ENCODE measurements at regions not wholly inside any gene's neighbourhood (a gene's known extent, or its start where the extent isn't known, plus 50 kb on each side); places are given as distances from the start of the nearest gene placed in this dataset.

GRCh38 chr6:170162775-170163404 lies 128.0 kb downstream of the DLL1 start:
- no peak for FAIRE-seq
- H3K4me3 ChIP-seq (ENCODE audit: insufficient read depth, low read depth, low read length), result no peak overlapping the region
- H3K36me3 Mint-ChIP-seq (ENCODE audit: low read depth, unreplicated experiment), result no peaks in the 10 kb centered on the region
- no peaks in the 10 kb centered on the region for H4K20me1 ChIP-seq (ENCODE audit: insufficient read depth, low read length)
- no peak overlapping the region for H3K27ac ChIP-seq (ENCODE audit: low read depth, low read length)
- no peaks in the 10 kb centered on the region for H3K36me3 ChIP-seq (ENCODE audit: insufficient read depth, low read length)
- peaks cover 30% of the 10 kb centered on the region for H3K27me3 Mint-ChIP-seq (ENCODE audit: low read depth, unreplicated experiment)
- no peak for DNase-seq (ENCODE audit: low read depth)
- no peak overlapping the region for H3K9ac ChIP-seq (ENCODE audit: low read length)
- no peak overlapping the region for H2AFZ ChIP-seq (ENCODE audit: low read depth, low read length)
- TF ChIP-seq EZH2 (IDR thresholded peaks at IDR 0.05; ENCODE audit: insufficient read depth, low read length) (no peak), CTCF (IDR thresholded peaks at IDR 0.05; ENCODE audit: insufficient read depth, low read depth, low read length) (no peak)
- peaks cover 2% of the 10 kb centered on the region for H3K4me1 Mint-ChIP-seq (ENCODE audit: low read depth, unreplicated experiment)
- no peaks in the 10 kb centered on the region for H3K4me1 ChIP-seq (ENCODE audit: insufficient read depth, low read length)
- no peaks in the 10 kb centered on the region for H3K79me2 ChIP-seq (ENCODE audit: insufficient read depth, low read length)
- H3K9me3 Mint-ChIP-seq (ENCODE audit: unreplicated experiment), result peaks cover 3% of the 10 kb centered on the region
- H3K4me3 Mint-ChIP-seq (ENCODE audit: unreplicated experiment), result no peak overlapping the region
- H3K9me3 ChIP-seq (ENCODE audit: insufficient read depth, low read depth, low read length), result peaks cover 3% of the 10 kb centered on the region
- H3K27me3 ChIP-seq (ENCODE audit: insufficient read depth, low read length), result no peaks in the 10 kb centered on the region
- H3K27ac Mint-ChIP-seq (ENCODE audit: unreplicated experiment), result no peak overlapping the region
- no peak overlapping the region for H3K4me2 ChIP-seq (ENCODE audit: low read length)

- Histone ChIP-seq H4K20me1 (ENCODE audit: insufficient read depth, low read length) (no peaks in the 10 kb centered on the region), H3K27ac (ENCODE audit: low read depth, low read length) (no peak overlapping the region), H2AFZ (ENCODE audit: low read depth, low read length) (no peak overlapping the region), H3K4me2 (ENCODE audit: low read length) (no peak overlapping the region), H3K27me3 (ENCODE audit: insufficient read depth, low read length) (no peaks in the 10 kb centered on the region), H3K36me3 (ENCODE audit: insufficient read depth, low read length) (no peaks in the 10 kb centered on the region), H3K79me2 (ENCODE audit: insufficient read depth, low read length) (no peaks in the 10 kb centered on the region), H3K4me3 (ENCODE audit: insufficient read depth, low read depth, low read length) (no peak overlapping the region), H3K4me1 (ENCODE audit: insufficient read depth, low read length) (no peaks in the 10 kb centered on the region), H3K9me3 (ENCODE audit: insufficient read depth, low read depth, low read length) (peaks cover 3% of the 10 kb centered on the region), H3K9ac (ENCODE audit: low read length) (no peak overlapping the region)
- H3K4me3 Mint-ChIP-seq (ENCODE audit: unreplicated experiment), result no peak overlapping the region
- no peak overlapping the region for H3K27ac Mint-ChIP-seq (ENCODE audit: unreplicated experiment)
- peaks cover under 1% of the 10 kb centered on the region for H3K9me3 Mint-ChIP-seq (ENCODE audit: unreplicated experiment)
- peaks cover 33% of the 10 kb centered on the region for H3K27me3 Mint-ChIP-seq (ENCODE audit: low read depth, unreplicated experiment)
- TF ChIP-seq EZH2 (IDR thresholded peaks at IDR 0.05; ENCODE audit: insufficient read depth, low read length), result no peak
- H3K36me3 Mint-ChIP-seq (ENCODE audit: low read depth, unreplicated experiment), result no peaks in the 10 kb centered on the region
- FAIRE-seq (no peak), DNase-seq (ENCODE audit: low read depth) (no peak)
- H3K4me1 Mint-ChIP-seq (ENCODE audit: low read depth, unreplicated experiment), result peaks cover 2% of the 10 kb centered on the region
These were observed 128.7 kb downstream of the DLL1 start for GRCh38 chr6:170162011-170162774.

GRCh38 chr6:170160628-170161611 lies 130.0 kb downstream of the DLL1 start:
- no peak overlapping the region for H3K4me3 Mint-ChIP-seq (ENCODE audit: unreplicated experiment)
- H3K4me2 ChIP-seq (ENCODE audit: low read length), result no peak overlapping the region
- H3K27ac Mint-ChIP-seq (ENCODE audit: unreplicated experiment), result no peak overlapping the region
- H3K9me3 ChIP-seq (ENCODE audit: insufficient read depth, low read depth, low read length), result peaks cover 3% of the 10 kb centered on the region
- DNase-seq (ENCODE audit: low read depth) (no peak), FAIRE-seq (no peak)
- H3K79me2 ChIP-seq (ENCODE audit: insufficient read depth, low read length), result no peaks in the 10 kb centered on the region
- H3K36me3 Mint-ChIP-seq (ENCODE audit: low read depth, unreplicated experiment), result no peaks in the 10 kb centered on the region
- no peak overlapping the region for H3K27ac ChIP-seq (ENCODE audit: low read depth, low read length)
- H3K4me3 ChIP-seq (ENCODE audit: insufficient read depth, low read depth, low read length), result no peak overlapping the region
- H4K20me1 ChIP-seq (ENCODE audit: insufficient read depth, low read length), result no peaks in the 10 kb centered on the region
- H2AFZ ChIP-seq (ENCODE audit: low read depth, low read length), result no peak overlapping the region
- no peaks in the 10 kb centered on the region for H3K36me3 ChIP-seq (ENCODE audit: insufficient read depth, low read length)
- peaks cover 29% of the 10 kb centered on the region for H3K27me3 Mint-ChIP-seq (ENCODE audit: low read depth, unreplicated experiment)
- H3K27me3 ChIP-seq (ENCODE audit: insufficient read depth, low read length), result no peaks in the 10 kb centered on the region
- H3K4me1 ChIP-seq (ENCODE audit: insufficient read depth, low read length), result no peaks in the 10 kb centered on the region
- H3K4me1 Mint-ChIP-seq (ENCODE audit: low read depth, unreplicated experiment), result peaks cover 2% of the 10 kb centered on the region
- H3K9ac ChIP-seq (ENCODE audit: low read length), result no peak overlapping the region
- TF ChIP-seq CTCF (IDR thresholded peaks at IDR 0.05; ENCODE audit: insufficient read depth, low read depth, low read length) (no peak), EZH2 (IDR thresholded peaks at IDR 0.05; ENCODE audit: insufficient read depth, low read length) (no peak)
- no peaks in the 10 kb centered on the region for H3K9me3 Mint-ChIP-seq (ENCODE audit: unreplicated experiment)

All from astrocyte (in vitro differentiated cells and primary cell).